NCI-H524 treated with DMSO at 0.1 percent for 48 hours (cell line): ENCODE measurements at regions not wholly inside any gene's neighbourhood (a gene's known extent, or its start where the extent isn't known, plus 50 kb on each side); places are given as distances from the start of the nearest gene placed in this dataset.

ENCODE experiments used
- DNase-seq: peaks from one replicate; lab custom pipeline; 2025; lab: John Stamatoyannopoulos, UW

GRCh38 chr4:36719425-36719824 lies 438.0 kb downstream of the DTHD1 start:
- DNase-seq: no peak

GRCh38 chr4:36722986-36723385 lies 441.6 kb downstream of the DTHD1 start:
- no peak for DNase-seq

- no peak for DNase-seq
These were observed 452.9 kb downstream of the DTHD1 start for GRCh38 chr4:36734334-36734733.

GRCh38 chr4:36737691-36738090 lies 456.3 kb downstream of the DTHD1 start:
- DNase-seq: peak; percentile 77

- no peak for DNase-seq
These were observed 459.4 kb downstream of the DTHD1 start for GRCh38 chr4:36740796-36741310.

GRCh38 chr4:36747277-36748129 lies 466.1 kb downstream of the DTHD1 start:
- DNase-seq: no peak

GRCh38 chr4:36753048-36753447 lies 471.6 kb downstream of the DTHD1 start:
- DNase-seq: no peak

- no peak for DNase-seq
These were observed 476.3 kb downstream of the DTHD1 start for GRCh38 chr4:36757580-36758311.

GRCh38 chr4:36758312-36759178 lies 477.1 kb downstream of the DTHD1 start:
- DNase-seq: no peak

GRCh38 chr4:36761607-36762006 lies 480.2 kb downstream of the DTHD1 start:
- no peak for DNase-seq

GRCh38 chr4:36763814-36764213 lies 480.7 kb upstream of the NWD2 start:
- no peak for DNase-seq

GRCh38 chr4:36767596-36767995 lies 476.9 kb upstream of the NWD2 start:
- DNase-seq: no peak

GRCh38 chr4:36771411-36772153 lies 473.0 kb upstream of the NWD2 start:
- peak; percentile 63 for DNase-seq

GRCh38 chr4:36772154-36772516 lies 472.4 kb upstream of the NWD2 start:
- DNase-seq: no peak

- DNase-seq: no peak
These were observed 471.1 kb upstream of the NWD2 start for GRCh38 chr4:36773467-36773866.

- no peak for DNase-seq
These were observed 469.0 kb upstream of the NWD2 start for GRCh38 chr4:36775544-36775943.

GRCh38 chr4:36779601-36780000 lies 464.9 kb upstream of the NWD2 start:
- no peak for DNase-seq

GRCh38 chr4:36785973-36786372 lies 458.6 kb upstream of the NWD2 start:
- DNase-seq: no peak

GRCh38 chr4:36786519-36786918 lies 458.0 kb upstream of the NWD2 start:
- DNase-seq: no peak

GRCh38 chr4:36794716-36795115 lies 449.8 kb upstream of the NWD2 start:
- no peak for DNase-seq

GRCh38 chr4:36812149-36812548 lies 432.4 kb upstream of the NWD2 start:
- DNase-seq: no peak

- DNase-seq: no peak
These were observed 429.0 kb upstream of the NWD2 start for GRCh38 chr4:36815536-36815935.
